AG20443 (cell line): ENCODE measurements at regions not wholly inside any gene's neighbourhood (a gene's known extent, or its start where the extent isn't known, plus 50 kb on each side); places are given as distances from the start of the nearest gene placed in this dataset.

Experiments
- DNase-seq: peaks from one replicate; pipeline ENCODE4 v3.0.0; 2012; ENCODE audit warnings: low spot score, mixed read lengths

DNA sequence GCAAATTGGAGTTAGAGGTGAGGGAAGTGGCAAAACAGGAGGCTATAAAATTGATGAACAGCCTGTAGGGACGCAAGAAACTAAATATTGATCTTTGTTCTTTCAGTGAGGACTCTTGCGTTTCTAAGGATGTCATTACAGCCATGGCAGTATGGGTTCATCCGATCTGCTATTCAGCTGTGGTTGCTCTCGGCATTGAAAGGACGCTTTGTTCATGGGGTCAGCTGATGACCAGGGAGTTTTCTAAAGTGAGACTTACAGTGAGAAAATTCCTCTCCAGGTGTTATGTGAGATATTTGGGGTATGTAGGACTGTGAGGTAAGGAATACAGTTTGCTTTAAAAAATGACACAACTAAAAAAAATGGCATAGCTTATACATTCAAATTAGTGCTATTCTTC is 52.7 kb upstream of the PELI1 start:
- DNase-seq = no peak

- no peak for DNase-seq
Observed at GRCh38 chr2:64201151-64201550, 56.9 kb upstream of the PELI1 start.

DNA sequence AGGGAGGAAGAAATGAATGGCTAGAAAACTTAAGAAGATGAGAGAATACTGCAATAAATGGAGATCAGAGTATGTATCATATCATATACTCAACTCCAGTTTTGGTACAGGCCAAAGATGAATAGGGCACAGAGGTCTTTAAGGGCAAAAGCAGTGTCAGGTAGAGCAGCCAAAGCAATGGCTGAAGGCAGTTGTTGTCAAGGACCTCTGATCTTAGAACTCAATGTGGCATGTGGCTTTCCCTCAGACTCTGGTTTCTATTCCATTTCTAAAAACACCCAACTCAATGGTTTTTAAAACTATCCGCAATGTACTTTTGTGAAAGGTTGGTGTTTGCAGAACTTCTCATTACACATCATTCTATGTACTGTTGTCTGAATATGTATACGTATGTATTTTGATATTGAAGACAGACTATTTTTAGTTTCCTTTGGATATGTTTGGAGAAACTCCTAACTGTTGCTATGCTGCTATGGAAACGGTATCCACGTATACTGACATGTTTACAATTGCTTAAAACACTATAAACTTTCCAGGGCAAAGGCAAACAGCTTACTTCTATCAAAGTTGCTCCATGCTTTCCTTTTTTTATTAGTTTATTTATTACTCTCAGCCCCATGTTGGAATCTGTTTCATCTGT is 58.1 kb upstream of the PELI1 start:
- DNase-seq = no peak

- DNase-seq = peak; percentile 41
Observed at GRCh38 chr2:64203131-64203857, 59.1 kb upstream of the PELI1 start.

DNA sequence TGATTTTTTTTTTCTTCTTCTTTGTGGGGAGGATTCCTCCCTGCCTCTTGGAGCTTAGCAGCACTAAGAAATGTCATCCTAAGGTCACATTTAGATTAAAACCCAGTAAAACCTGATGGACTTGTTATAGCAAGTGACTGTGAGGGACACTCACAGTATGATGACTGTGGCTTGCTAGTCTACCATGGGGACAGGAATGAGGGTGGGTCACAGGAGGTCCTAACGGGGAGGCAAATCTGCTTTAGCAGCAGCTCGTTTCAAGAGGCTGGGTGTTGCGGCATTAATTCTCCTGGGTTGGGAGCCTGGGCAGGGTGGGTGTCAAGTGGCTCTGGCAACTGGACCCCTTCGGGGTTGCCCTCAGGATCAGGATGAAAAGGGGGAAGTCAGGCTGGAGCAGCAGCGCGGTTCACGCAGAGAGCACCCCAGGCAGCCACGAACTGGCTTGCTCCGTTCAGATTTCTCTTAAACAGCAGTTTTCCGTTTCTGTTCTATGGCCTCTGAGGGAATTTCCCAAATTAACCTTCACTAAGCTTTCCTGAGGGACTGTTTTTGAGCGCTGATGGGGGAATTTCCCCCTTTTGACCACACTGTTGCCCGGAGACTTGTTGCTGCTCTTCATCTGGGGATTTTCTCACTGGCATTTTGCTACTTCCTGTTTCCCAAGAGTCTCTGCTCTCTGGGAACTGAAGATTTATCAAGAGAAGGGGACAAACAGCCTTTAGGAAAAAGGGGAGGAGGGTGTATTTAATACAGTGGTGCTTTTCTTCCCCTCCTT is 59.8 kb upstream of the PELI1 start:
- DNase-seq = peak; percentile 38

DNA sequence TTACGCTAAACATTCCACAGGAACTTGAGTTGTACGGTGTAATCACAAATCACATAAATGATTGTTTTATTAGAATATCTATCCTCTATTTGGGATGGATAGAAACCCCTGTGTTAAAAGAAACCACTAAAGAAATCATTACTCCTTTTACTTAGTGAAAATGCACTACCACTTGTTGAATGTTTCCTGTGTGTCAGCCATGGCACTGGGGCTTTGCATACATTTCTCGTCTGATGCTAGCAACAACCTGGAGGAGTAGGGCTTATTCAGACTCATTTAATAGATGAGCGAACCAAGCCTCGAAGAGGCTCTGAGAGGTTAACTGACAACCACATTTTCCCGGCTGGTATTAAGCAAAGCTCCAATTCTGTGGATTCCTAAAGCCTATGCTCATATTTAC is 60.5 kb upstream of the PELI1 start:
- no peak for DNase-seq

- no peak for DNase-seq
Observed at GRCh38 chr2:64205415-64205814, 61.2 kb upstream of the PELI1 start.

DNA sequence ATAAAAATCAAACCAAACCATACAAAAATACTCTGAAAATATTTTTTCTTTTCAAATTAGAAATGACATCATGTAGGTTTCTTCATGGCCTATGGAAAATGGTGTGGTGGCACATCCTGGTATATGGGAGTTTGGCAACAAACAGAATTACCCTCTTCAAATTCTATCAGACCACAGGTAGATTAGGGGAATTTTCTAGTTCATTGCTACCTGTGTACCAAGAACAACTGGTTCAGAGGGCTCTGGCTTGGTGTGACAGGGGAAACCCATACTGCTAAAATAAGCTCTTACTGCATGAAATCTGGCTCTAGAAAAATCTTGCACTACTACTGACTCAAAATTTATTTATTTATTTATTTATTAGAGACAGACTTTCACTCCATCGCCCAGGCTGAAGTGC is 63.4 kb upstream of the PELI1 start:
- DNase-seq = no peak

- DNase-seq = no peak
Observed at GRCh38 chr2:64210816-64211215, 66.6 kb upstream of the PELI1 start.

GRCh38 chr2:64211276-64211921 is 67.2 kb upstream of the PELI1 start:
- DNase-seq = no peak

DNA sequence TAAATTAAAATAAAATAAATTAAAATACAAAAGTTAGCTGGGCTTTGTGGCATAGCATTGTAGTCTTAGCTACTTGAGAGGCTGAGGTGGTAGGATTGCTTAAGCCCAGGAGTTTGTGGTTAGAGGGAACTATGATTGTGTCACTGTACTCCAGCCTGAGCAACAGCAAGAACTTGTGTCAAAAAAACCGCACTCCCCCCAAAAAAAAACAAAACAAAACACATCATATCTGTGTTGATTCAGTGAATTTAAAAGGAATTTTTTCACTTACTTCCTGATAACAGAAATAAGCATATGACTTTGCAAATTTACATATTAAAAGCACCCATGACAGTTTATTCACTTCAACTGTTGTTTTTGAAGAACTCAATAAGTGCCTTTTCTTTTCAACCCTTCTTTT is 68.1 kb upstream of the PELI1 start:
- DNase-seq = no peak

GRCh38 chr2:64212801-64213321 is 68.6 kb upstream of the PELI1 start:
- no peak for DNase-seq

DNA sequence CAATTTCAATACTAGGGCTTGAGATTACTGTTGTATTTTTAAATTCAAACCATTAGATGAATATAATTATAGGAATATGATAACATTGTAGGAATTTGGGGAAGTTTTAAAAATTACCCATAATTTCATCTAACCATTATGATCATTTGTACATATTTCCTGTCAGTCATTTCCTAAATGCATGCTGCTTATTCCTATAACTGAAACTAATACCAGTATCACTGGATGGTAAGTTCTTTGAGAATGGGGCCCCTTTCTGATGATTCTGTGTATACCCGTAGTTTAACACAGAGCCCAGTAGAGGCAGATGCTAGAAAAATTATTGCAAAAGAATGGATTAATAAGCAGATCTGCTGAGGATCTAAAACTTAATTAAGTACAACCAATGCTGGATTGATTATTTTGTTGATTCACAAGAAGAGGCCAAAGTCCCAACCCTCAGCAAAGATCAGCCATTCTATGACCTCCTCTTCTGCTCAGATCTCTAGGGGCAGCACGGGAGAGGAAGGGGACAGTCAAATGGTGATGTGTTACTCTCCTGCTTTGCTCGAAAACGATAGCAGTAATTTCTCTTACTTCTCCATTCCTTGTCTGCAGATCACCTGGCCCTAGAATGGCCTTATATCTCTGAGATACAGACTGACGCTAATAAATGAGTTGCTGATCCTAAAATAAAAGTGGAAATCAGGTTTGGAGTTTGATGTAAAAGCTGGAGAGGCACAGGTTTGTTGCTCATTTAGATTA is 69.5 kb upstream of the PELI1 start:
- no peak for DNase-seq

- no peak for DNase-seq
Observed at GRCh38 chr2:64214281-64215115, 70.3 kb upstream of the PELI1 start.

GRCh38 chr2:64217198-64217869 is 73.1 kb upstream of the PELI1 start:
- DNase-seq = no peak

DNA sequence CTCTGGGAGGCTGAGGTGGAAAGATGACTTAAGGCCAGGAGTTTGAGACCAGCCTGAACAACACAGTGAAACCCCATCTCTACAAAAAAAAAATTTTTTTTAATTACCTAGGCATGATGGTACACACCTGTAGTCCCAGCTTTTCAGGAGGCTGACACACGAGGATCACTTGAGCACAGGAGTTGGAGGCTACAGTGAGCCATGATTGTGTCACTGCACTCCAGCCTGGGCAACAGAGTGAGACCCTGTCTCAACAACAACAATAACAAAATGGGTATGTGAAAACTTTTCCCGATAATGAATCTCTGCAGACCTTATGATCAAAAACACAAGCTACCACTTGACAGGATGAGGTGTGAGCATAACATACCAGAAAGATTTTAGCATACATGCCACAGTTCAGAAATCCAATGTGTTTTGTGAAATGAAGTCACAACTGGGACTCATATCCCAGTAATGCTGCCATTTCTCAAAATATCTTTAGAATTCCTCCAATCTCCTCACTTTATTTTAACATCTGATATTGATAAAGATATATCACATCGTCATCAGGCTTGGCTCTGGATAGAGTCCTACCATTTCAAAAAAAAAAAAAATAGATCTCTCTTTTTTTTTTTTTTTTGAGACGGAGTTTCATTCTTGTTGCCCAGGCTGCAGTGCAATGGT is 74.0 kb upstream of the PELI1 start:
- no peak for DNase-seq

- no peak for DNase-seq
Observed at GRCh38 chr2:64219149-64219548, 74.9 kb upstream of the PELI1 start.

- DNase-seq = no peak
Observed at GRCh38 chr2:64220265-64220664, 76.0 kb upstream of the PELI1 start.

GRCh38 chr2:64220894-64221617 is 76.8 kb upstream of the PELI1 start:
- DNase-seq = no peak
